SK-N-SH treated with all-trans-retinoic acid at 6 μM for 48 hours (cell line): ENCODE measurements at regions not wholly inside any gene's neighbourhood (a gene's known extent, or its start where the extent isn't known, plus 50 kb on each side); places are given as distances from the start of the nearest gene placed in this dataset.

Experiments
- ATAC-seq: fragments of 200-7000 bp; cut with Tn5 transposase; 3 replicates; pipeline ENCODE4 v1.9.1; 2020; ENCODE audit warnings: mild to moderate bottlenecking, moderate library complexity
- ARNTL ChIP-seq: fragments of 450-650 bp; formaldehyde crosslinking; IDR thresholded peaks from 2 replicates; pipeline ENCODE4 v1.5.0; 2020; ENCODE audit warnings: low read depth, mild to moderate bottlenecking, moderate library complexity, borderline replicate concordance
- BACH2 ChIP-seq: fragments of 250-450 bp; sonication (Bioruptor Pico); IDR thresholded peaks from 2 replicates; pipeline ENCODE4 v1.9.0; 2021; ENCODE audit warnings: mild to moderate bottlenecking, borderline replicate concordance
- CSDC2 ChIP-seq: fragments of 250-450 bp; sonication (Bioruptor Pico); IDR thresholded peaks from 2 replicates; pipeline ENCODE4 v1.5.0; 2020; ENCODE audit warnings: mild to moderate bottlenecking, moderate library complexity
- ESRRG ChIP-seq: fragments of 250-450 bp; sonication (Bioruptor Pico); IDR thresholded peaks from 2 replicates; pipeline ENCODE4 v1.6.1; 2021; ENCODE audit warnings: mild to moderate bottlenecking
- GLIS3 ChIP-seq: fragments of 250-450 bp; sonication (Bioruptor Pico); IDR thresholded peaks from 2 replicates; pipeline ENCODE4 v1.5.0; 2020; ENCODE audit warnings: mild to moderate bottlenecking, moderate library complexity
- ISL1 ChIP-seq: fragments of 250-450 bp; sonication (Bioruptor Pico); IDR thresholded peaks from 2 replicates; pipeline ENCODE4 v2.1.2; 2022; ENCODE audit warnings: mild to moderate bottlenecking, moderate library complexity
- OSR1 ChIP-seq: fragments of 250-450 bp; sonication (Bioruptor Pico); IDR thresholded peaks from 2 replicates; pipeline ENCODE4 v1.8.0; 2022; ENCODE audit warnings: moderate library complexity, mild to moderate bottlenecking, inconsistent platforms
- PPARA ChIP-seq: fragments of 250-450 bp; sonication (Bioruptor Pico); IDR thresholded peaks from 2 replicates; pipeline ENCODE4 v1.5.0; 2020; ENCODE audit warnings: mild to moderate bottlenecking, borderline replicate concordance
- RARB ChIP-seq: fragments of 250-450 bp; sonication (Bioruptor Pico); IDR thresholded peaks from 2 replicates; pipeline ENCODE4 v1.8.0; 2021; ENCODE audit warnings: mild to moderate bottlenecking, moderate library complexity
- SNAI2 ChIP-seq: fragments of 250-450 bp; sonication (Bioruptor Pico); IDR thresholded peaks from 2 replicates; pipeline ENCODE4 v1.5.0; 2020; ENCODE audit warnings: mild to moderate bottlenecking, moderate library complexity
- TCF4 ChIP-seq: fragments of 250-450 bp; sonication (Bioruptor Pico); IDR thresholded peaks from 2 replicates; pipeline ENCODE4 v1.8.0; 2021; ENCODE audit warnings: mild to moderate bottlenecking, moderate library complexity, borderline replicate concordance
- TOX ChIP-seq: fragments of 250-450 bp; sonication (Bioruptor Pico); IDR thresholded peaks from 2 replicates; pipeline ENCODE4 v1.8.0; 2021; ENCODE audit warnings: mild to moderate bottlenecking, moderate library complexity, borderline replicate concordance
- ZC3H10 ChIP-seq: fragments of 250-450 bp; sonication (Bioruptor Pico); IDR thresholded peaks from 2 replicates; pipeline ENCODE4 v1.5.1; 2021; ENCODE audit warnings: mild to moderate bottlenecking, moderate library complexity
- ZFP3 ChIP-seq: fragments of 250-450 bp; sonication (Bioruptor Pico); IDR thresholded peaks from 2 replicates; pipeline ENCODE4 v1.5.0; 2020; ENCODE audit warnings: mild to moderate bottlenecking, moderate library complexity
- ZFP30 ChIP-seq: fragments of 450-650 bp; formaldehyde crosslinking; IDR thresholded peaks from 2 replicates; pipeline ENCODE4 v1.5.0; 2022; ENCODE audit warnings: mild to moderate bottlenecking, moderate library complexity
- ZNF565 ChIP-seq: fragments of 450-650 bp; formaldehyde crosslinking; conservative IDR thresholded peaks from 2 replicates; pipeline ENCODE4 v1.5.0; 2020; ENCODE audit warnings: low read depth, mild to moderate bottlenecking, moderate library complexity
- ZNF70 ChIP-seq: fragments of 450-650 bp; formaldehyde crosslinking; IDR thresholded peaks from 2 replicates; pipeline ENCODE4 v1.5.0; 2020; ENCODE audit warnings: mild to moderate bottlenecking, moderate library complexity
- ZNF8 ChIP-seq: fragments of 450-650 bp; formaldehyde crosslinking; IDR thresholded peaks from 2 replicates; pipeline ENCODE4 v1.5.0; 2020; ENCODE audit warnings: mild to moderate bottlenecking, moderate library complexity
- TF ChIP-seq, protein P1 (sequence below): fragments of 250-450 bp; sonication (Bioruptor Pico); IDR thresholded peaks from 2 replicates; pipeline ENCODE4 v1.8.0; 2021; ENCODE audit warnings: low read depth, mild to moderate bottlenecking, moderate library complexity, borderline replicate concordance
- TF ChIP-seq, protein P2 (sequence below): fragments of 250-450 bp; sonication (Bioruptor Pico); IDR thresholded peaks from 2 replicates; pipeline ENCODE4 v1.8.0; 2020; ENCODE audit warnings: mild to moderate bottlenecking, moderate library complexity, borderline replicate concordance
- TF ChIP-seq, protein P3 (sequence below): fragments of 250-450 bp; sonication (Bioruptor Pico); IDR thresholded peaks from 2 replicates; pipeline ENCODE4 v1.5.1; 2020; ENCODE audit warnings: low read depth, mild to moderate bottlenecking, moderate library complexity
- TF ChIP-seq, protein P4 (sequence below): fragments of 250-450 bp; sonication (Bioruptor Pico); IDR thresholded peaks from 2 replicates; pipeline ENCODE4 v1.5.1; 2021; ENCODE audit warnings: mild to moderate bottlenecking, moderate library complexity

DNA sequence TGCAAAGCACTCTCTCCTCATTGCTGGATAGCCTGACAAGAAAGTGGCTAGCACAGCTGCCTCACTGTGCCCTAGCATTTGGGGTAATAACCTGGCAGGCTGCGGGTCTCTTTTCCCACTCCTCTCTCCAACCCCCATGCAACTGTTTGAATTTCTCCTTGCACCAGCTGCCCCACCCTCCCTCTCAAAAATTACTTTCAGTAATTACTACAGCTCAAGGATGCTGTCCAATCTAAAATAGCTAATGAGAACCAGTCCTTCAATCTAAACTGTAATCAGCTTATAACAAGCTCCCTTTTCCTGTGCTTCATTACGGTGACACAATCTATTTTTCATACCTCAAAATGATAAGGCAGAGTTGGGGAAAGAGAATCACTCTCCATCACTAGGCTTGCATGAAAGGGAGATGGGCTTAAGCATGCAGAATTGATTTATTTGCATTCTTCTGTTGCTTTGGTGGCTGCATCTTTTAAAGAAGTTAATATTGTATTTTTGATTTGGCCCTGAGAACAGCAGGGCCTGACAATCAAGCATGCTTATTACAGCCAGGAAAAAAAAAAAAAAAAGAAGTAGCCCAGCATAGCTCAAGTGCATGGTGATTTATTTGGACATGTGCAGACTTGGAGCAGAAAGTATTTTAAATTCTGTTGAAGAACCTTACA, 881.8 kb downstream of the SLC4A3 start:
- TF ChIP-seq OSR1 (no peak), ZNF565 (CRISPR knock-in tag) (no peak), ESRRG (CRISPR knock-in tag) (no peak), ARNTL (CRISPR knock-in tag) (no peak), ZFP30 (CRISPR knock-in tag) (no peak)

DNA sequence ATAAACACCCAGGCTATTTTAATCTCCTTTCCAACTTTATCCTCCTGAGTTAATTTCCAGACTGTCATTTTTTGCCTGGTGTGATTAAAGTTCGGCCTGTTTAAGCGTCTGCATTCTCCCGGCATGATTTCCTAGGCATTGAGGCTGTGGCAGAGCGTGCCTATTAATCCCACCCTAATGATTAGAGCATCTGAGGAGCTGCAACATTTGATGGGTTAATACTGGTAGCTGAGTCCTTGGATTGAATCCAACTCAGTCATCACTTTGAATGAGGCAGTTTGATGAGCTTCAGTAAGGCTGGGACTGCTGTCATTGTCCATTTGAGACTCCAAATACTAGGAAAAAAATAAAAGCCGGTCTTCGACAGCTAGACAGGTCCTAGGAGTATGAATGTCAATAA, 882.5 kb downstream of the SLC4A3 start:
- TF ChIP-seq CSDC2 (CRISPR knock-in tag): no peak
- TF ChIP-seq ZFP3: no peak
- TF ChIP-seq ISL1 (CRISPR knock-in tag): no peak
- no peak for TF ChIP-seq ZC3H10 (CRISPR knock-in tag)
- TF ChIP-seq TCF4 (CRISPR knock-in tag): no peak
- no peak for TF ChIP-seq ESRRG (CRISPR knock-in tag)
- no peak for TF ChIP-seq SNAI2 (CRISPR knock-in tag)
- TF ChIP-seq ZNF70 (CRISPR knock-in tag): no peak
- TF ChIP-seq BACH2: no peak
- TF ChIP-seq, protein P1, sequence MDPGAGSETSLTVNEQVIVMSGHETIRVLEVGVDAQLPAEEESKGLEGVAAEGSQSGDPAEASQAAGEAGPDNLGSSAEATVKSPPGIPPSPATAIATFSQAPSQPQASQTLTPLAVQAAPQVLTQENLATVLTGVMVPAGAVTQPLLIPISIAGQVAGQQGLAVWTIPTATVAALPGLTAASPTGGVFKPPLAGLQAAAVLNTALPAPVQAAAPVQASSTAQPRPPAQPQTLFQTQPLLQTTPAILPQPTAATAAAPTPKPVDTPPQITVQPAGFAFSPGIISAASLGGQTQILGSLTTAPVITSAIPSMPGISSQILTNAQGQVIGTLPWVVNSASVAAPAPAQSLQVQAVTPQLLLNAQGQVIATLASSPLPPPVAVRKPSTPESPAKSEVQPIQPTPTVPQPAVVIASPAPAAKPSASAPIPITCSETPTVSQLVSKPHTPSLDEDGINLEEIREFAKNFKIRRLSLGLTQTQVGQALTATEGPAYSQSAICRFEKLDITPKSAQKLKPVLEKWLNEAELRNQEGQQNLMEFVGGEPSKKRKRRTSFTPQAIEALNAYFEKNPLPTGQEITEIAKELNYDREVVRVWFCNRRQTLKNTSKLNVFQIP (CRISPR knock-in tag): no peak
- TF ChIP-seq GLIS3: no peak
- no peak for TF ChIP-seq OSR1
- no peak for TF ChIP-seq RARB (CRISPR knock-in tag)
- no peak for TF ChIP-seq PPARA (CRISPR knock-in tag)
- no peak for TF ChIP-seq ARNTL (CRISPR knock-in tag)
- no peak for TF ChIP-seq ZNF565 (CRISPR knock-in tag)
- TF ChIP-seq, protein P2, sequence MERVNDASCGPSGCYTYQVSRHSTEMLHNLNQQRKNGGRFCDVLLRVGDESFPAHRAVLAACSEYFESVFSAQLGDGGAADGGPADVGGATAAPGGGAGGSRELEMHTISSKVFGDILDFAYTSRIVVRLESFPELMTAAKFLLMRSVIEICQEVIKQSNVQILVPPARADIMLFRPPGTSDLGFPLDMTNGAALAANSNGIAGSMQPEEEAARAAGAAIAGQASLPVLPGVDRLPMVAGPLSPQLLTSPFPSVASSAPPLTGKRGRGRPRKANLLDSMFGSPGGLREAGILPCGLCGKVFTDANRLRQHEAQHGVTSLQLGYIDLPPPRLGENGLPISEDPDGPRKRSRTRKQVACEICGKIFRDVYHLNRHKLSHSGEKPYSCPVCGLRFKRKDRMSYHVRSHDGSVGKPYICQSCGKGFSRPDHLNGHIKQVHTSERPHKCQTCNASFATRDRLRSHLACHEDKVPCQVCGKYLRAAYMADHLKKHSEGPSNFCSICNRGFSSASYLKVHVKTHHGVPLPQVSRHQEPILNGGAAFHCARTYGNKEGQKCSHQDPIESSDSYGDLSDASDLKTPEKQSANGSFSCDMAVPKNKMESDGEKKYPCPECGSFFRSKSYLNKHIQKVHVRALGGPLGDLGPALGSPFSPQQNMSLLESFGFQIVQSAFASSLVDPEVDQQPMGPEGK (CRISPR knock-in tag): no peak
- no peak for TF ChIP-seq TOX (CRISPR knock-in tag)
- ATAC-seq: peak; percentile 12

More for the DNA sequence above, 881.8 kb downstream of the SLC4A3 start:
- ATAC-seq: peak; percentile 33; the same call in 2 of the 3 replicates

DNA sequence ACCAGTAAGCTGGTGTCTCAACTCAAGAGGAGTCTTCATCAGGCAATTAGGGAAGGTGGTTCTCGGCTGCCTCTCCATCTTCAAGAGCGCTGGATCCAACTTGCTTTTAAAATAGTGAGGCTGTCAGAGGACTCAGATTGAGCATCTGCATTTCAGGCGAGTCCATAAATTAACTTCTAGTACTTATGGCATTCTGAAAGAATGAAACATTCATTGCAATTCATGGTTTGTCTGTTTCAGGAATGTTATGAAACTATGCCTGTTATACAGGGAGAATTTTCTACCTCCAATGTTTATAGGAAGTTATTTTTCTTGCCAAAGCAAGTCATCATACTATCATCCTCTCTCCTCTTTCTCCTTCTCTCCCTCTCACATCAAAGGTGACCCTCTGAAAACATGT, 883.2 kb downstream of the SLC4A3 start:
- ATAC-seq: peak; percentile 63
- TF ChIP-seq ARNTL (CRISPR knock-in tag) (no peak), ZFP3 (no peak), ZNF8 (CRISPR knock-in tag) (no peak), SNAI2 (CRISPR knock-in tag) (no peak), CSDC2 (CRISPR knock-in tag) (no peak), ZNF565 (CRISPR knock-in tag) (no peak)

DNA sequence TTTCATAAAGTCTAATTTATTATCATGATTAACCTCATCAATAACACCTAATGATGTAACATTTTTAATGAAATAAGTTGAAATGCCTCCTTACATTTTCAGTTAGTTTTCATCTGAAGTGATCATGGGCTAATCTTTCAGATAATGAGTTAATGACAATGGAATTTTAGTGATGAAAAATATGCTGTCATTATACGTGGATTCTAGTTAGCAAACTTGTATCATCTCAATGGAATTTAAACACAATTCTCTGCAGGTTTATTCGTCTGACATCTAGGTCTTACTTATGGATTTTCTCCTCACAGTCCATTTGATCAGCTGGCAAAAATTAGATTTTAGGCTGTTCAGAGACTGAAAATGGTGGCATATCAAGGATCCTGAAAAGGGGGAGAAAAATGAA, 885.0 kb downstream of the SLC4A3 start:
- TF ChIP-seq SNAI2 (CRISPR knock-in tag): no peak
- ATAC-seq: peak; percentile 14; the same call in 1 of the 3 replicates

DNA sequence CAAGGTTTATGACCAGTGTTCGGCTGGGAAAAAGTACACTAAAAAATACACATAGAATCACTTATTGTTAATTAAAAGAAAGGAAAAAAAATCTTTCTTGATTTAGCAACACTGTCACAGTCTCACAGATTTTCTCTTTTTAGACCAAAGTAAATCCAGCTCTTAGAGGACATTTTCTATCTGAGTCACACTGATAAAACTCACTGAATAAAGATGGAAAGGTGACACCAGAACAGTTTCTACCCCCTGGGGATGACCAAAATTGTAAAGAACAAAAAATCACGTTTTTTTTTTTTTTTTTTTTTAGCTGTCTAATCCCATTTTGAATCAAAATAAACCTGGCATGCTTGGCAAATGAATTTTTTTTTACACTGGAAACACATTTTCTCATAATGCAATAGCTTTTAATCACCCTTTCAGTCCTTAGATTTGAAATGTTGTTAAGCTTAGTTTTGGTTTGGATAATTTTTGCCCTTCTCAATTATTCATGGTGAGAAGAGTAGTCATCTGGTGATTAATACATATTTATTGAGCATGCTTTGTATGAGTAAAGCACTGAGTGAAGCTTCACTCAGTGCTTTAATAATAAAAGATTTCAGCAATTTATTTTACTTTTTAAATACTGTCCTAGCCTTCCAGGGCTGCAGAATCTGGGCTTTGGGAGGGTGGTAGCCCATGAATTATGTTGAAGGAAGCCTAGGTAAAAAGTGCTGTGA, 886.3 kb downstream of the SLC4A3 start:
- TF ChIP-seq, protein P2 (CRISPR knock-in tag): no peak
- TF ChIP-seq, protein P3, sequence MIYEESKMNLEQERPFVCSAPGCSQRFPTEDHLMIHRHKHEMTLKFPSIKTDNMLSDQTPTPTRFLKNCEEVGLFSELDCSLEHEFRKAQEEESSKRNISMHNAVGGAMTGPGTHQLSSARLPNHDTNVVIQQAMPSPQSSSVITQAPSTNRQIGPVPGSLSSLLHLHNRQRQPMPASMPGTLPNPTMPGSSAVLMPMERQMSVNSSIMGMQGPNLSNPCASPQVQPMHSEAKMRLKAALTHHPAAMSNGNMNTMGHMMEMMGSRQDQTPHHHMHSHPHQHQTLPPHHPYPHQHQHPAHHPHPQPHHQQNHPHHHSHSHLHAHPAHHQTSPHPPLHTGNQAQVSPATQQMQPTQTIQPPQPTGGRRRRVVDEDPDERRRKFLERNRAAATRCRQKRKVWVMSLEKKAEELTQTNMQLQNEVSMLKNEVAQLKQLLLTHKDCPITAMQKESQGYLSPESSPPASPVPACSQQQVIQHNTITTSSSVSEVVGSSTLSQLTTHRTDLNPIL (CRISPR knock-in tag): no peak
- no peak for TF ChIP-seq ZNF70 (CRISPR knock-in tag)
- TF ChIP-seq SNAI2 (CRISPR knock-in tag): no peak
- TF ChIP-seq, protein P4, sequence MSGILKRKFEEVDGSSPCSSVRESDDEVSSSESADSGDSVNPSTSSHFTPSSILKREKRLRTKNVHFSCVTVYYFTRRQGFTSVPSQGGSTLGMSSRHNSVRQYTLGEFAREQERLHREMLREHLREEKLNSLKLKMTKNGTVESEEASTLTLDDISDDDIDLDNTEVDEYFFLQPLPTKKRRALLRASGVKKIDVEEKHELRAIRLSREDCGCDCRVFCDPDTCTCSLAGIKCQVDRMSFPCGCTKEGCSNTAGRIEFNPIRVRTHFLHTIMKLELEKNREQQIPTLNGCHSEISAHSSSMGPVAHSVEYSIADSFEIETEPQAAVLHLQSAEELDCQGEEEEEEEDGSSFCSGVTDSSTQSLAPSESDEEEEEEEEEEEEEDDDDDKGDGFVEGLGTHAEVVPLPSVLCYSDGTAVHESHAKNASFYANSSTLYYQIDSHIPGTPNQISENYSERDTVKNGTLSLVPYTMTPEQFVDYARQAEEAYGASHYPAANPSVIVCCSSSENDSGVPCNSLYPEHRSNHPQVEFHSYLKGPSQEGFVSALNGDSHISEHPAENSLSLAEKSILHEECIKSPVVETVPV: no peak
- TF ChIP-seq ZFP3: no peak
- no peak for TF ChIP-seq TCF4 (CRISPR knock-in tag)
- no peak for TF ChIP-seq PPARA (CRISPR knock-in tag)
- TF ChIP-seq ARNTL (CRISPR knock-in tag): no peak
- no peak for TF ChIP-seq ZNF565 (CRISPR knock-in tag)
- no peak for TF ChIP-seq BACH2
- no peak for TF ChIP-seq ESRRG (CRISPR knock-in tag)
- no peak for TF ChIP-seq ZNF8 (CRISPR knock-in tag)
- no peak for TF ChIP-seq ZC3H10 (CRISPR knock-in tag)
- no peak for TF ChIP-seq ZFP30 (CRISPR knock-in tag)
- TF ChIP-seq RARB (CRISPR knock-in tag): no peak
- no peak for TF ChIP-seq ISL1 (CRISPR knock-in tag)

More for the DNA sequence above, 886.3 kb downstream of the SLC4A3 start:
- ATAC-seq: no peak
